ENCODE measurements at regions not wholly inside any gene's neighbourhood (a gene's known extent, or its start where the extent isn't known, plus 50 kb on each side); places are given as distances from the start of the nearest gene placed in this dataset.

- H3K27me3 Mint-ChIP-seq = peaks cover 0 to 4% (median 0%) of the 10 kb centered on the region in 5 donors
- DNase-seq = no peak
- no peak overlapping the region for H3K4me3 ChIP-seq (ENCODE audit: low read length)
- no peaks in the 10 kb centered on the region for H3K36me3 Mint-ChIP-seq
- no peaks in the 10 kb centered on the region for H3K4me1 ChIP-seq (ENCODE audit: control insufficient read depth in 2 of 2, insufficient read depth in 2 of 2, low read length in 2 of 2)
- H3K27me3 ChIP-seq (ENCODE audit: control insufficient read depth in 2 of 2, insufficient read depth in 2 of 2, low read length in 2 of 2) = no peaks in the 10 kb centered on the region
- H3K9me3 Mint-ChIP-seq = no peaks in the 10 kb centered on the region
- H3K36me3 ChIP-seq (ENCODE audit: control insufficient read depth in 2 of 3, insufficient read depth in 3 of 3, low read length in 3 of 3) = no peaks in the 10 kb centered on the region
- ChIA-PET POLR2A (interaction anchor here (2.1 kb wide), 1 partner anchor 90 kb away, joined by 6 read pairs; no protein-coding TSS in a partner anchor), CTCF (no interaction called here)
- H3K4me3 Mint-ChIP-seq = no peak overlapping the region
- H3K27ac ChIP-seq (ENCODE audit: low read depth, low read length) = no peak overlapping the region
- peaks cover 3 to 14% (median 8%) of the 10 kb centered on the region in 7 donors for H3K4me1 Mint-ChIP-seq
- no peak for ATAC-seq
- H3K9me3 ChIP-seq (ENCODE audit: control insufficient read depth in 2 of 3, low read length in 3 of 3) = no peaks in the 10 kb centered on the region
- intact Hi-C loops (cut with micrococcal nuclease) = no loop called here
- peak overlapping the region in 1 of 9 donors; percentile 12 for H3K27ac Mint-ChIP-seq
Measured at GRCh38 chr2:64840426-64840881, 148.7 kb upstream of the SLC1A4 start.

DNA sequence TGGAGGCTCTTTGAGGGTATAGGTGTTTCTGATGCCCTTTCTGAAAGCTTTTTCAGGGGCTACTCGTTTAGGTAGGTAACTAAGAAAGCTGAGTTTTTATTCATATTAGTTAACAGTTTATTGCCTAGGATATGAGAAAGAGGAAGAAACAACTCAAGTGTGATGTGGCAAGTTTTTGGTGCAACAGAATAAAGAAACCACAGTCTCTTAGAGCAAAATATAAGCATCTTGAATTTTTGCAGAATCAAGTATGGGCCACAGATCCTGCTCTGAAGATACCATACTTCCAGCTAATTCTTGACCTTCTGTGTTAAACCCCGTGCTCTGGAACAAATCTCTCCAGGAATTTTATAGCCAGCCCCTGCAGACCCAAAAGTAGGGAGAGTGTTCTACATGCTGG lies 147.7 kb upstream of the SLC1A4 start:
- Mint-ChIP-seq H3K4me3 (no peak overlapping the region), H3K27me3 (peaks cover 0 to 4% (median 0%) of the 10 kb centered on the region in 5 donors), H3K27ac (peak overlapping the region in 1 of 9 donors; percentile 28), H3K36me3 (no peaks in the 10 kb centered on the region), H3K4me1 (peaks cover 3 to 14% (median 11%) of the 10 kb centered on the region in 7 donors), H3K9me3 (no peaks in the 10 kb centered on the region)
- DNase-seq = no peak
- ChIA-PET POLR2A (no interaction called here), CTCF (interaction anchor here (0.7 to 1.7 kb wide), 2 partner anchors 196 to 255 kb away, joined by 3 to 5 read pairs; no protein-coding TSS in a partner anchor)
- ATAC-seq = no peak
- no peaks in the 10 kb centered on the region for H3K9me3 ChIP-seq (ENCODE audit: control insufficient read depth in 2 of 3, low read length in 3 of 3)
- no peaks in the 10 kb centered on the region for H3K27me3 ChIP-seq (ENCODE audit: control insufficient read depth in 2 of 2, insufficient read depth in 2 of 2, low read length in 2 of 2)
- H3K4me3 ChIP-seq (ENCODE audit: low read length) = no peak overlapping the region
- no peaks in the 10 kb centered on the region for H3K4me1 ChIP-seq (ENCODE audit: control insufficient read depth in 2 of 2, insufficient read depth in 2 of 2, low read length in 2 of 2)
- no peaks in the 10 kb centered on the region for H3K36me3 ChIP-seq (ENCODE audit: control insufficient read depth in 2 of 3, insufficient read depth in 3 of 3, low read length in 3 of 3)
- no peak overlapping the region for H3K27ac ChIP-seq (ENCODE audit: low read depth, low read length)
- intact Hi-C loops (cut with micrococcal nuclease) = no loop called here

GRCh38 chr2:64842030-64842429 lies 147.2 kb upstream of the SLC1A4 start:
- H3K4me3 Mint-ChIP-seq = no peak overlapping the region
- ATAC-seq (no peak), DNase-seq (no peak)
- no peaks in the 10 kb centered on the region for H3K9me3 Mint-ChIP-seq
- no peaks in the 10 kb centered on the region for H3K36me3 Mint-ChIP-seq
- H3K4me1 ChIP-seq (ENCODE audit: control insufficient read depth in 2 of 2, insufficient read depth in 2 of 2, low read length in 2 of 2) = no peaks in the 10 kb centered on the region
- no peaks in the 10 kb centered on the region for H3K36me3 ChIP-seq (ENCODE audit: control insufficient read depth in 2 of 3, insufficient read depth in 3 of 3, low read length in 3 of 3)
- peaks cover 0 to 4% (median 0%) of the 10 kb centered on the region in 5 donors for H3K27me3 Mint-ChIP-seq
- POLR2A ChIA-PET = no interaction called here
- H3K27ac ChIP-seq (ENCODE audit: low read depth, low read length) = no peak overlapping the region
- CTCF ChIA-PET = interaction anchor here (1.7 kb wide), 1 partner anchor 255 kb away, joined by 5 read pairs; no protein-coding TSS in a partner anchor
- no peaks in the 10 kb centered on the region for H3K27me3 ChIP-seq (ENCODE audit: control insufficient read depth in 2 of 2, insufficient read depth in 2 of 2, low read length in 2 of 2)
- H3K27ac Mint-ChIP-seq = no peak overlapping the region
- H3K4me3 ChIP-seq (ENCODE audit: low read length) = no peak overlapping the region
- intact Hi-C loops (cut with micrococcal nuclease) = no loop called here
- no peaks in the 10 kb centered on the region for H3K9me3 ChIP-seq (ENCODE audit: control insufficient read depth in 2 of 3, low read length in 3 of 3)
- peaks cover 3 to 14% (median 11%) of the 10 kb centered on the region in 7 donors for H3K4me1 Mint-ChIP-seq

DNA sequence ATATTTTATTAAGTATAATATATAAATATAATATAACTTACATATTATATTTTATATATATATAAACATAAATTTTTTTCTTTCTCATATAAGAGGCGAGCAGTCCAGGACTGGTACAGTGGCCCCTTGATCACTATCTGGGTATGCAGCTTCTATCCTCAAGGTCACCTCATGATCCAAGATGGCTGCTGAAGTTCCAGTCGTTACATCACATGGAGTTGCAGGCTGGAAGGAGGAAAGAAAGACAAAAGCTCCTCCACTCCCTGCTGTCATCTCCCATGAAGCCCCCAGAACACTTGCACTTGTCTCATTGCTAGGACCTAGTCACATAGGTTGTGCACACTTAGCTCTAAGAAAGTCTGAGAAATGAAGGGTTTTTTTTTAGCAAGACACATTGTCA lies 145.1 kb upstream of the SLC1A4 start:
- ATAC-seq = no peak
- CTCF ChIA-PET = no interaction called here

GRCh38 chr2:64845273-64845905 lies 143.8 kb upstream of the SLC1A4 start:
- no peaks in the 10 kb centered on the region for H3K9me3 Mint-ChIP-seq
- H3K27ac Mint-ChIP-seq = no peak overlapping the region
- DNase-seq (no peak), ATAC-seq (no peak)
- no peak overlapping the region for H3K4me3 Mint-ChIP-seq
- Histone ChIP-seq H3K9me3 (ENCODE audit: control insufficient read depth in 2 of 3, low read length in 3 of 3) (no peaks in the 10 kb centered on the region), H3K4me1 (ENCODE audit: control insufficient read depth in 2 of 2, insufficient read depth in 2 of 2, low read length in 2 of 2) (no peaks in the 10 kb centered on the region), H3K27ac (ENCODE audit: low read depth, low read length) (no peak overlapping the region), H3K36me3 (ENCODE audit: control insufficient read depth in 2 of 3, insufficient read depth in 3 of 3, low read length in 3 of 3) (no peaks in the 10 kb centered on the region), H3K27me3 (ENCODE audit: control insufficient read depth in 2 of 2, insufficient read depth in 2 of 2, low read length in 2 of 2) (no peaks in the 10 kb centered on the region), H3K4me3 (ENCODE audit: low read length) (no peak overlapping the region)
- no peaks in the 10 kb centered on the region for H3K36me3 Mint-ChIP-seq
- POLR2A ChIA-PET = interaction anchor here (1.4 kb wide), 1 partner anchor 517 kb away, joined by 3 read pairs; no protein-coding TSS in a partner anchor
- H3K27me3 Mint-ChIP-seq = peaks cover 0 to 4% (median 0%) of the 10 kb centered on the region in 5 donors
- intact Hi-C loops (cut with micrococcal nuclease) = no loop called here
- H3K4me1 Mint-ChIP-seq = peaks cover 0 to 11% (median 2%) of the 10 kb centered on the region in 7 donors
- CTCF ChIA-PET = interaction anchor here (0.8 kb wide), 1 partner anchor 327 kb away, joined by 4 read pairs; no protein-coding TSS in a partner anchor

More for the DNA sequence above, 145.1 kb upstream of the SLC1A4 start:
- Mint-ChIP-seq H3K4me1 (peaks cover 3 to 14% (median 11%) of the 10 kb centered on the region in 7 donors), H3K9me3 (no peaks in the 10 kb centered on the region), H3K36me3 (no peaks in the 10 kb centered on the region), H3K4me3 (no peak overlapping the region), H3K27me3 (peaks cover 0 to 4% (median 0%) of the 10 kb centered on the region in 5 donors), H3K27ac (no peak overlapping the region)
- DNase-seq = no peak
- Histone ChIP-seq H3K4me3 (ENCODE audit: low read length) (no peak overlapping the region), H3K4me1 (ENCODE audit: control insufficient read depth in 2 of 2, insufficient read depth in 2 of 2, low read length in 2 of 2) (no peaks in the 10 kb centered on the region), H3K36me3 (ENCODE audit: control insufficient read depth in 2 of 3, insufficient read depth in 3 of 3, low read length in 3 of 3) (no peaks in the 10 kb centered on the region), H3K27me3 (ENCODE audit: control insufficient read depth in 2 of 2, insufficient read depth in 2 of 2, low read length in 2 of 2) (no peaks in the 10 kb centered on the region), H3K27ac (ENCODE audit: low read depth, low read length) (no peak overlapping the region), H3K9me3 (ENCODE audit: control insufficient read depth in 2 of 3, low read length in 3 of 3) (no peaks in the 10 kb centered on the region)
- intact Hi-C loops (cut with micrococcal nuclease) = no loop called here
- POLR2A ChIA-PET = no interaction called here

DNA sequence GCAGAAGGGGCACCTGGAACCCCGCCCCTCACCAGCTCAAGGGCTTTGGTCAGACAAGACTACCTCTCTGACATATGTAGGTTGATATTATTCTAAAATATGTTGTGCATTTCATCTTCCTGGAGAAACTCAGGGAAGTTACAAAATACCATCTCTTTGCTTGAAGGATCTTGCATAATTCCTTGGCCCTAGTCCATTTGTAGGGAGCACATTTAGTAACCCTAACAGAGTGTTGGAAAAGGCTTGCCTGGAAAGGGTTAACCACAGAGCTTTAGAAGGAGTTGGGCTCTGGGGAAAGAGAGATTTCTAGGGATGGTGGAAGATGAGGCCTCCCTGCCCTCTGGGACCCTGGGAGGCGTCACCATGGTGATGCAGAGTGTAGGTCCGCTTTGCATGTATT lies 143.0 kb upstream of the SLC1A4 start:
- Histone ChIP-seq H3K27me3 (ENCODE audit: control insufficient read depth in 2 of 2, insufficient read depth in 2 of 2, low read length in 2 of 2) (no peaks in the 10 kb centered on the region), H3K36me3 (ENCODE audit: control insufficient read depth in 2 of 3, insufficient read depth in 3 of 3, low read length in 3 of 3) (no peaks in the 10 kb centered on the region), H3K27ac (ENCODE audit: low read depth, low read length) (no peak overlapping the region), H3K4me1 (ENCODE audit: control insufficient read depth in 2 of 2, insufficient read depth in 2 of 2, low read length in 2 of 2) (no peaks in the 10 kb centered on the region), H3K4me3 (ENCODE audit: low read length) (no peak overlapping the region), H3K9me3 (ENCODE audit: control insufficient read depth in 2 of 3, low read length in 3 of 3) (no peaks in the 10 kb centered on the region)
- DNase-seq (no peak), ATAC-seq (no peak)
- Mint-ChIP-seq H3K4me3 (no peak overlapping the region), H3K27ac (no peak overlapping the region), H3K4me1 (peaks cover 0 to 10% (median 0%) of the 10 kb centered on the region in 7 donors), H3K9me3 (no peaks in the 10 kb centered on the region), H3K36me3 (no peaks in the 10 kb centered on the region), H3K27me3 (peaks cover 0 to 4% (median 0%) of the 10 kb centered on the region in 5 donors)
- intact Hi-C loops (cut with micrococcal nuclease) = no loop called here
- CTCF ChIA-PET = no interaction called here
- POLR2A ChIA-PET = interaction anchor here (1.4 kb wide), 1 partner anchor 518 kb away, joined by 3 read pairs; no protein-coding TSS in a partner anchor

All from naive thymus-derived CD4-positive, alpha-beta T cell (primary cell).